NCI-H1417 (cell line): ENCODE measurements at regions not wholly inside any gene's neighbourhood (a gene's known extent, or its start where the extent isn't known, plus 50 kb on each side); places are given as distances from the start of the nearest gene placed in this dataset.

ENCODE experiments used
- DNase-seq, 3 experiments: peaks; one replicate each; lab custom pipeline; 2025; lab: John Stamatoyannopoulos, UW

DNA sequence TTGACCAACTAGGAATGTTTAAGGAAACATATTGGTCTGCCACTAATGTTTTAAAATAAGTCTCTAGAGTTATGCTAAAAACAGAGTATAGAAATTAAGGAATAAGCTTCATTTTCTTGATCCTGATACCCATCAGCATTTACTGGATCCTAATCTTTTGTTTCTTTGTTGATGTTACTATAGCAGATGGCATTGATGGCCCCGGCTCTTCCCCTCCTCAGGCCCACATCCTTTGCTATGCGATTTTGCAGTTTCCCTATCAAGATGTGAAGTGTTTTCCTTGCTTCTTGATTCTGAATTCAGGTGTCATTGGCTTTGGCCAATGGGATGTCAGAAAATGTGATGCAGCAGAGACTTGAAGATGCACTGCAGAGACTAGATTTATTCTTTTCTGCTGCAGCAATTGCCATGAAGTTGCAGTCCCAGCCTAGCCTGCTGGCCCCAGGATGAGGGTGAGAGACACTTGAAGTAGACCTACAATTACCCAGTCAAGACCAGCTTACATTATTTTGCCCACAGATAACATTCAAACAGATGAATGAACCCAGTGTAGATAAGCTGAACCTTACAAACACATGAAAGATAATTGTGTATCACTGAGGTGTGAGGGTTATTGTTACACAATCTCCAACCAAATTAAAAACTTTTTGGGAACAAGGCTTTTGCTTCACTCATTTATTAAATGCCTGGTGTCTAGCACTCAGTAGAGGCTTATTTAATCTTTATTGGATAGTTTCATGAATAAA is 115.2 kb upstream of the ITGA4 start:
- no peak for DNase-seq

DNA sequence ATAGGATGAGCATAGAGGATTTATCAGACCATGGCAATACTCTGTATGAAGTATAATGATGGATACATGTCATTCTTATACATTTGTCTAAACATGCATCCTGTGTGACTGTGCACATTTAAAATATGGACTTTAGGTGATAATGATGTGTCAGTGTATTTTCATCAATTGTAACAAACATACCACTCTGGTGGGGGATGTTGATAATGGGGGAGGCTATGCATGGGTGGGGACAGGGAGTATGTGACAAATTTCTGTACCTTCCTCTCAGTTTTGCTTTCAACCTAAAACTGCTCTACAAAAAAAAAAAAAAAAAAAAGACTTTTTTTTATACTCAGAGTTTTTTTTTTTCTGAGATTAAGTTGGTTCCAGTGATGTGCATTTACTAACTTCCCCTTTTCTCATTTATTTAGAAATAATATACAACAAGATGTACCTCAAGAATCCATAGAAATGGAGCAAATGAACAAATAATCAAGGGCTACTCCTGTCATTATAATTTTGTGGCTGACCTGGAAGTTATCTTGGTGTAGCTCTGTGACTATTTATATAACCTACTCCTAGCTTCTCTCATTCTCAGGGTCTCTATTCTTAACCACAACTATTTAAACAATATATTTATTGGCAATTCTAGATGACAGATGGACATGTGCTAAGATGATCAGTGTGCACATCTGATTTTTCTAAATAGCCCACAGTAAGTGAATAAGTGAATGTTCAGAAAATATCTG is 108.9 kb upstream of the ITGA4 start:
- no peak for DNase-seq

DNA sequence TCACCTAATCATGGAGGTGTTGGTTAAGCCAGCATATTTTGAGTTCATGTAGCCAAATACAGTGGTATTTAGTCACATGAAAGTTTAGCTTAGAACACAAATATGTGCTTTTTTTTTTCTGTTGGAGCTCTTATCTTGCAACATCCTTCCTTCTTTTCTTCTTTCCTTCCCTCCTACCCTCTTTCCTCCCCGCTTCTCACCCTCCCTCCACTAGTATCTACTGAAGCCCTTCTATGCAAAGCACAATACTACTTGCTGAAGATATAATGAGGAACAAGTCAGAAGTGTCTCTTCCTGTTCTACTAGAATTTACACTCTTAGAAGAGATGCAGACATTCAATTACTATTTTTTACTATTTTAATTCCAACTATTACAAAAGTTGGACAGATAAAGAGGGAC is 105.0 kb upstream of the ITGA4 start:
- no peak for DNase-seq

DNA sequence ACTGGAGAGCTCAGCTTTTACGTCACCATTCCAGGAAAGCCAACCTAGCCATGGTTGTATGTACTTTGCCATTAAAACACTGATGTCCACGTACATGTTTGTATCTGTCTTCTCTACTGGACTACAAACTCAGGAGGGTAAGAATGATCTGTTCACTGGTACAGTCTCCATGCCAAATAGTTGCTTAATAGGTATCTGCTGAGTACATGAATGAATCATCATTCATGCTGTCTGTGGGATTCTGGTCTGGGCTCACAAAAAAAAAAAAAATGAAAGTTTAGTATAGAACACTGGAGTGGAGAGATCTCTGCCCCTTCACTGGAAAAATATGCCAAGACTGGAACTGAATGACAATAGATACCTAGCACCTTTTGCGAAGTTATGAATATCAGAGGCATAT is 102.6 kb upstream of the ITGA4 start:
- no peak for DNase-seq

DNA sequence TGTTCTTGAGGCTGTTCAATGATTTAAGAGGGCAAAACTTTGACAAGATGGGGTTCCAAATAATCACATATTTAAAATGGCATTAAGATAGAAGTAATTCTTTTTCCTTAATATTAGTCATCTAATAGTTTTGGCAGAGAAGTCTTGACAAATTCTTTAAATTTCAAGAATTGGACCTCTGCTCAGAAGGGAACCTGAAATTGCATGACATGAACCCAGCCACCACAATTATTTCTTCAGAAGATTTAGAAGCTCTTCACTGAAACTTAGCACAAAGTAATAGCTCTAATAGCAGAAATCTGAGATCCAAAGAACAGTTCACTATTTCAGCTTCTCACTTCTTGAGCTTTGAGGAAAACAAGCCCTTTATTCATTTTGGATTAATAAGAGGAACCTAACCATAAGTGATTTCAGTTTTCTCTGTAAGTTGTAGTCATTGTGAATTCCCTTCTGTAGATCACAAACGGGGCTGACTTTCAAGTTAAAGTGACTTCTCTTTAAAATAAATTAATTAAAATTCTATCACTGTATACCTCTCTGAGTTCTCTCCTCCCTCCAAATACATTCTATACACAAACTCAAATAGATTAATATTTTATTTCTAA is 100.6 kb upstream of the ITGA4 start:
- DNase-seq: no peak

DNA sequence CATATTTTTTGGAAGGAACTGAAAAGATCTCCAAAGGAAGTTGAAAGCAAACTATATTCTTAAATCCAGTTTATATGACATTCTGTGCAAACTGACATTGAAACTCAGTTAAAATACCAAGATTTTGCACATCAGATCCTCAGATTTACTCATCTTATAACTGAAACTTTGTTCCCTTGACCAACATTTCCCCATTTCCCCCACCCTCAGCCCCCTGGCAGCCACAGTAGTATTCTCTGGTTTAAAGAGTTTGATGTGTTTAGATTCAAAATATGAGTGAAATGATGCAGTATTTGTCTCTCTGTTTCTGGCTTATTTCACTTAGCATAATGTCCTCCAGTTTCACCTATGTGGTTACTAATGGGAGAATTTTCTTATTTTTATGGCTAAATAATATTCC is 99.2 kb upstream of the ITGA4 start:
- DNase-seq: no peak

DNA sequence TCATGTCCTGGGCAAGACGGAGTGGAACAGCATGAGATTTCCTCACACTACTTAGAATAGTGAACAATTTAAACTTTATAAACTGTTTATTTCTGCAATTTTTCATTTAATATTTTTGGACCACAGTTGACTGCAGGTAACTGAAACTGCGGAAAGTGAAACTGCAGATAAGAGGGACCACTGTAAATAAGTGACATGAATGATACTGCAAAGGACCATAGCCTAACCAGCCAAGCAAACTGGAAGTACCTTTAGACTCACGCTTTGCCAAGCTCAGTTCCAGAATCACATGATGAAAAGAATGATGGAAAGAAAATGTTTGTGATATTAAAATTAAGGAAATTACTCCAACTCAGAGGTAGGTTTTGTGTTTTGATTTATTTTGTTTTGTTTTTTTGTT is 94.6 kb upstream of the ITGA4 start:
- DNase-seq: no peak

DNA sequence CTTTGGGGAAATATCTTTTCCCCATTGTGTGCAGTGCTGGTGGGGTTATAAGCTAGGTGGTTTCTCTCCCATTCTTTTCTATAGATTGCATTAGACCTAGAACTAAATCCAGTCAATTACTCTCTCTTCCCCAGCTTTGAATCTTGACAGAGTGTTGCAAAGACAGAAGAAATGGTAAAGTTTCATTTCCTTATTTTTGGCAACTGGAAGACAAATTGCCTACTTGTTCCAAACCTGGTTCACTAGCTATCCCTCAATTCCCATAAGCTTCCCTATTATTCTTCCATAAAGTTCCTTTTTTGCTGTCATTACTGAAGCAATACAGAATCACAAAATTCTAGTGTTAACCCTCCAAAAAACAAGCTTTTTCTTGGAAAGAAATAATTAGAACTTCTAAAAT is 94.0 kb upstream of the ITGA4 start:
- DNase-seq: no peak

DNA sequence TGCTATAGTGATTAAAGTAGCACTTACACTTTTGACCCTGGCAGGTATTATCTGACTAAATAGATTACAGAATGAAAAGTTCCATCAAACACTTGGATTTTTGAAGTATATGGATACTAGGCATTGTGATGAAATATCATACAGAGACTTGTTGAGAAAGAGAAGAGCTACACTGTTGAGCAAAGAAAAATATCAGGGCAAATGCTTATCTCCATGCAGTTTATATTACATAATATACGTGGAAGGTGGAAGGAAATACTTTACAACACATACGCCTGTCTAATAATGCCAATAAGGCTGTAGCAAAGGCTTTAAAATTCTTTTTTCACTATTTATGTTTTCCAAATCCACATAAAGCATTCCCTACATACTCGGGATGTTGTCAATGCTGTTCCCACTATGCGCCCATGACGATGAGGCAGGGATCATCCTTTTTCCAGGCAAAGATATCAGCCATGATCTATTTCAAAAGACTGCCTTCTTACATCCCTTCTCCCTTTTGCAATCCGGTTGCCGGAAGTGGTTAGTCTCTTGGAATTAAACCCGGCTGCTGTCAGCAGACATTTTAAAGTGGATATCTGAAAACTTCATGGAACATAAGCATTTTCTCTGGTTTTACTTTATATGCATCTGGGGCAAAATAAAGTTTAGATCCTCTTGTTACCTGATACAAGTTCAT is 92.6 kb upstream of the ITGA4 start:
- DNase-seq: no peak

DNA sequence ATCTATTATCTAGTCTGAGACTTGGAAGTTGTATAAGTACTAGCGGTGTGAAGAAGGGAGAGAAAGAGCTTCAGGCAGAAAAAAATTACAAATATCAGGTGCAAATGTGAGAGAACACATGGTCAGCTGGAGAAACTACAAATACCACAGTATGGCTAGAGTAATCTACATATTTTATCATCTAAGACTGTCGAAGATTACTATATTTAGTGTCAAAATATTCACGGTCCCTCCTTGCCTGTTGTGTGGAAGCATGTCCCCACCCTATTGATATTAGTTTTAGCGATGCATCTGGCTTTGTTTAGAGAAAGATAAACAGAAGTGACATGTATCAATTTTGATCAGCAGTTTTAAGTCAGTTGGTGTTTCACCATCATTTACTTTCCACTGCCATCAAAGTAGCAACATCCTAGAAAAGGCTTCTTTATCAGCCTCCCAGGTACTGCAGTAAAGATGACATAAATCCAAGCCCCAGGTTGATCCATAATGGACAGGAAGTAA is 90.5 kb upstream of the ITGA4 start:
- DNase-seq: no peak

DNA sequence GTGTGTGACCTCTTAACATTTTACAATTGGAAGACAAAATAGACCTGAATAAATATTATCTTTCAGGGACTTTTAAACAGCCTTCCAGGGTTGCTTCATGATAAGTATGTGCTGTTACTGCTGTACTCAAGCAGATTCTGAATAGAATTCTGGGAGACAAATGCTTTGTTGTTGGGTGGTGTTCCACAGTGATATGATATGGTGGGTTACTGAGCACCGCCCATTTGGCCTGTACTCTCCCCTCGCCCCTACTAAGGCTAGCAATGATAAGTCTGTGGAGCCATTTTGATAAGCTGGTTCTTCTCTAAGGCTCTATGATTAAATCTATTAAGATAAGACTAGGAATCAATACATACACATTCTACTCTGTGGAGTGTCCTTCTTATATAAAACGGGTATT is 89.8 kb upstream of the ITGA4 start:
- no peak for DNase-seq

DNA sequence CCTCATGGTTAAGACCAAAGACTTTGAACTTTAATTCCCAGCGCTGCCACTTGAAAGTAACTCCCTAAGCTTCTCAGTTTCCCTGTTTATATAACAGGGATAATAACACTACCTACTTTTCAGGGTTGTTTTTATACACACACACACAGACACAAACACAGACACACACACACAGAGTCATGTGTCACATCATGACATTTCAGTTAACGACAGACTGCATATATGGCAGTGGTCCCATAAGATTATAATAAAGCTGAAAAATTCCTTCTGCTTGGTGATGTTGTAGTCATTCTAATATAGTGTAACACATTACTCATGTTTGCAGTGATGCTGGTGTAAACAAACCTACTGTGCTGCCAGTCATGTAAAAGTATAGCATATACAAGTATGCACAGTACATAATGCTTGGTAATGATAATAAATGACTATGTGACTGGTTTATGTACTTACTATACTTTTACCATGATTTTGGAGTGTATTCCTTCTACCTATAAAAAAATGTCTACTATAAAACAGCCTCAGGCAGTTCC is 89.2 kb upstream of the ITGA4 start:
- DNase-seq: no peak

DNA sequence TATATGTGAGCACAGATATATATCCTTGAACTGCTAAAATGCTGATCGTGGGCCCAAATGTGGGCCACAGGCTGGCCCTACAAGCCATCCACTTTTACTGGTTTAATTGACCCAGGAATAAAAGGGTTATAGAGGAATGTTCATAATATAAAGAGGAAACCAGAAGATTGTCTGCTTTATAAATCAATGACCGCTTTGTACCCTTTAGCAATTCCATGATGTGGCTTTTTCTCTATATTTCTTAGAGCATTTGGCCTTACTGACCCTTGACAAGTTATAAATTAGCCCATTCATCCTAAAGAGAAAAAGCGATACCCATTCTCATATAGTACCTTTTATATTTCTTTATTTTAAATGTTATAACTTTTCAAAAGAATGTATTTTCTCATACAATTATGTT is 87.1 kb upstream of the ITGA4 start:
- no peak for DNase-seq

DNA sequence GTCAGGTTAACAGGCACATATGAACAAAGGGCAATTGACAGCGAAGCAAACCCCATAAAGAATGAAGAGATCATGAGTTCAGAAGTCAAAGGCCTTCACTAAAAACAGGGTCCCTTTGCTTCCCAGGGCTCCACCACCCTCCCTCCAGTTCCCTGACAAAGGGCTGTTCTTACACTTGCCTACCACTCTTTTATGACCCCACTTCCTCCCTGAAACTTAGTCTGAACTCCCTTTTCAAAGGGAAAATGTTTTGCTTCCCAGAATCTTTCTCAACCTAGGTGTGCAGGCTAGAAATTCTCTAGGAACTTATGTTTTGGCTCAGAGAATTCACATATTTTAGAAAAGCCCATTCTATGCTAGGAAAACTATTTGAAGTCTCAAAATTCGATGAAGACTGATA is 86.0 kb upstream of the ITGA4 start:
- DNase-seq: no peak

DNA sequence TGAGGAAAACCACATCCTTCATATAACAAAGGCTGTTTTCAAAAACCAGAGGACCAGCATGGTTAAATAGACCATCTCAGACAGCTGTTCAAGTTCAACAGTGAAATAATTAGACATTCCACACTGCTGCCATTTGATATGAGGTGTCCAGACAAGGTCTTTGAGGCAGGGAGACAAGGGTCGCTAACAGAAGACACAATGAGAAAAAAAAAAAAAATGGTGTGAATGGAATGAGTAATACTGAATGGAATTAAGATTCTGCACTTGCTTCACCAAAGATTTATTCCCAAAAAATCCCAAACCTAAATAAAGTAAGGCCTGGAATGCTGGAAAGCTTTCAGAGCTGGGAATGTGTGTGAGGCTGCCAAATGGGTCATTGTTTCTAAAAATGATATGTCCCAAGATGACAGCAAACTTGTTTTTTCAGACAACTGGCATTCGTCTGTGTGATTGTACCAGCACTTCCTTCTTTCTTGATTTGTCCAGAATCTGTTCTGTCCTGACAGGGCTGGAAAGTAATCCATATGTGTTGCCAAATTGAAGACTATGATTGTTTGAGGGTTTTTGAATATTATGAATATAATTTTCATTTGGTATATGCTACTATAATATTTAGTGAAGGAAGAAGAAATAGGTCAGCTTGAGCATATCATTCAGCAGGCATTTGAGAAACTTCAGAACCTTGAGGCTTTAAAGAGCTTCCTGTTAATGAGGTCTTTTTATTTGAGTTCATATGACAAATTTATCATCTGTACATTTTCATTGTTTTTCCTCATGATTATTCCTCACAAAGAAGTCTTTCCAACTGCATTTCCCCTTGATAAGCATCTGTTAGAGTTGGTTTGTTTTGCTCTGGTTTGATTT is 85.2 kb upstream of the ITGA4 start:
- DNase-seq: no peak

DNA sequence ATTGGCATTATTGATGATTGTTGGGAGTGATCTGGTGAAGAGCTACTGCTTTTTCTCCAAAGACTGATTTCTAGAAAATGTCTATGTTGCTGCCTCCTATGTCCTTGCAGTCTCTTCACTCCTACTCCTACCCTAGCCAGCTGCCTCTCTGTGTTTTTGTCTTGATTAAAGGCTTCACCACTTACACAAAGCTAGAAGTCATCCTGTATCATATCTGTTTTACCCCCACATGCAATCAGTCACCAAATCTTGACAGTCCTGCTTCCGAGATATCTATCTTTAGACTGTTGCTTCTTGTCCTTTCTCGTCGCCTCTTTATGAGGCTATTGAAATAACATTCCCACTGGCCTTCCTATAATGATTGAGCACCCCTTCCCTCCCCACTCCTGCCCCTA is 84.5 kb upstream of the ITGA4 start:
- DNase-seq: no peak

DNA sequence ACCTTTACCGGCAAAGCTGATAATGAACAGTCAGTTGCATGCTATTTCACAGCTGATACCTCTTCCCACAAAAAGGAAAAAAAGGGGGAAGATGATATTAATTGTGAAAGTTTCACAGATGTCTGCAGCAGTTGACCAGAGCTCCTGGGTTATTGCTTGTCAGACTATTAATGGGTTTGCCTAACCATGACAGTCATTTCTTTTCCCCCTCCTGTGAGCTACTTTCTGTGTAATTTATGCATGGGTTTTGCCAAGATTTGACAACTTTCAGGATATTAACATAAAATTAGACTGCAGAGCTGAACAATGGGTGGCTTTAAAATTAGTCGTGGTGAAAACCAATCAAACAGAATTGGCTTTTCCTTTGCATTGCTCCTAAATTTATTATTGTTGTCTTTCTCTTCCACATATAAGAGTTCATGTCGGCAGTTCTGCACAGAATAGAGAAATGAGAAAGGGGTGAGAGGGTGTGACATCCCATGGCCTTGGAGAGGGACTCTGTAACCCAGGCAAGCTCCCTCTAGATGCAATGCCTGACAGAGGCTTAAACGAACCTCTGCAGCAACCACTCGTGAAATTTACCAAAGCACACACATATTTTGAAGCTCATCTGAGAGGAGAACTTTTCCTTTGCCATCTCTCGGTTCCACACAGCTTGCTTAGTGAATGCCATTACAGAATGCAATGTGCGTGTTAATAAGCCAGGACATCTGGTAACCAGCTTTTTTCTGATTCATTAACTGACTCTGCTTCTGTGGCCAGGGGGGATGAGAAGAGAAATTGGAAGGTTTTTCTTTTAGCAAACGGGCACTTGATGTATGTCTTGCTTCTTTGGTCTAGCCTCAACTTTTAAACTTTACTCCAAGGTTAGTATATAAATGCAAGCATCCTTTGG is 82.2 kb upstream of the ITGA4 start:
- DNase-seq: no peak

DNA sequence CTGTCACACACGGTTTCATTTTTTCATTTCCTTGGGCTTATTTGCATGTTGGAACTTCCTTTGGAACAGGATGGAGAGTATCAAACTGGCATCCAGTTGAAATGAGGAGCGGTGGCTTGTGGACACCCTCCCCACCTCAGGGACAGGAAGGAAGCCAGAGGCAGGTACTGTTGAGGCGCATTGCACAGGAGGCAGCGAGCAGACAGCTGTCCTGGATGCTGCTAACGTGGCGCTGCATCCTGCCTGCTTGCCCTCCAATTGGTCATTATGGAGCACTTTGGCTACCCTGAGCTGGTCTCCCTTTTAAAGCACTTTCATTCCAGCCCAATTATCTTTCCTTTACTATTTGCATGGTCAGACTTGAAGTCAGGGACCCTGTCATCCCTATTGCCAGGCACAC is 80.7 kb upstream of the ITGA4 start:
- DNase-seq: no peak

DNA sequence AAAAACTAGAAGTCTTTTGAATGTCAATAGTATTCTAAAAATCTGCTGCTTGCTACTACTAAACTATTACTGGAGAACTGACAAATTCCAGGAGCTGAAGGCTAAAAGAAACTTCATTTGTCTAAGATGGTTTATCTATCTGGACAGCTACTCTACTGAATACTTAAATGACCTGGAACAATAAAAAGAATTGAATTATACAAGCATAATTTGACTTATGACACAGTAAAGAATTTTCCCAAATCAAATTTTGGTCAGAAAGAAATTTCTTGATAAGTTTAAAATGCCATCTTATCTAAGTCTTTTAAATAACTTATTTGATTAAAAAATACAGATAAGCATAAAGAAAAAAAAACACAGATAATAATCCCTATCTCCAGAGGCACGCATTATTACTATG is 80.2 kb upstream of the ITGA4 start:
- DNase-seq: no peak

DNA sequence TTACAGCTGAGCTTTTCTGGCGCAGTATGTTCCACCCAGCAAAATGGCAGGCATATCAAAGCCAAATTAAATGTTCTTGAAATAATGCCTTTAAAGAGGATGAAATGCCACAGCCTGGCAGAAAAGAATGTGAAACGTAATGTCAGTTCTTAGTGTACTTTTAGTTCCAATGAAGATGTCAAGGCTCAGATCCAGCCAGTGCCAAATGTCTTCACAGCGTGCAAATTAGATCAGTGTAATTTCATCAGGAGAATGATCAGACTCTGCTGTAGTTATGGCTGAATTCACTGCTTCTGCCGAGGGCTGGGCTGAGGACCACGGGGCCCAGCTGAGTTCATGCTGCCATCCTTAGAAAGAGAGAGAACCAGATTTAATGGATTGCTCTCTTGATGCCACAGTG is 78.7 kb upstream of the ITGA4 start:
- DNase-seq: no peak
